NCI-H345 treated with DMSO at 0.1 percent for 48 hours (cell line): ENCODE measurements at regions not wholly inside any gene's neighbourhood (a gene's known extent, or its start where the extent isn't known, plus 50 kb on each side); places are given as distances from the start of the nearest gene placed in this dataset.
"Not testable (repeated sequence)": the region's sequence is repeated elsewhere in the genome, so short reads cannot be mapped to it uniquely, and the experiment has no call there.

Experiments
- DNase-seq: peaks from one replicate; lab custom pipeline; 2025; ENCODE audit not compliant: unreplicated experiment; lab: John Stamatoyannopoulos, UW

DNA sequence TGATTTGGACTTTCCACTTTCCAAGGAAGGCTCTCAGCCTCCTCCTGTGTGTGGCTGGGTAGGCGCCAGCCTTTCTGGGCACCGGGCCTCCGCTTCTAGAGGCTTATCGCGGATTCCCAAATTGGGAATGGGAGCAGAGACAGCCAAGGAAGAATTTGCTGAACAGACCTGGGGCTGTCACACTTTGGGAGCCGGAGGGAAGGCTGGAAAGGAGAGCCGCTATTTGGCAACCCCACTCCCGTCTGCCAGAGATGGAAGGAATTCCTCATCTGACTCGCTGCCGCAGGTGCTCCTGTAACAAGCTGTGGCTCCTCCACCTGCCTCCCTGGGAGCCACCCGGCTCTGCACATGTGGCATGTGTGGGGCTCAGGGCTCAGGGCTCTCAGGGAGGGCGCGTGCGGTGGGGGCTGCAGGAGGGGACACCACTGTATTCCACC lies 50.8 kb upstream of the ECHDC3 start:
- DNase-seq = no peak

DNA sequence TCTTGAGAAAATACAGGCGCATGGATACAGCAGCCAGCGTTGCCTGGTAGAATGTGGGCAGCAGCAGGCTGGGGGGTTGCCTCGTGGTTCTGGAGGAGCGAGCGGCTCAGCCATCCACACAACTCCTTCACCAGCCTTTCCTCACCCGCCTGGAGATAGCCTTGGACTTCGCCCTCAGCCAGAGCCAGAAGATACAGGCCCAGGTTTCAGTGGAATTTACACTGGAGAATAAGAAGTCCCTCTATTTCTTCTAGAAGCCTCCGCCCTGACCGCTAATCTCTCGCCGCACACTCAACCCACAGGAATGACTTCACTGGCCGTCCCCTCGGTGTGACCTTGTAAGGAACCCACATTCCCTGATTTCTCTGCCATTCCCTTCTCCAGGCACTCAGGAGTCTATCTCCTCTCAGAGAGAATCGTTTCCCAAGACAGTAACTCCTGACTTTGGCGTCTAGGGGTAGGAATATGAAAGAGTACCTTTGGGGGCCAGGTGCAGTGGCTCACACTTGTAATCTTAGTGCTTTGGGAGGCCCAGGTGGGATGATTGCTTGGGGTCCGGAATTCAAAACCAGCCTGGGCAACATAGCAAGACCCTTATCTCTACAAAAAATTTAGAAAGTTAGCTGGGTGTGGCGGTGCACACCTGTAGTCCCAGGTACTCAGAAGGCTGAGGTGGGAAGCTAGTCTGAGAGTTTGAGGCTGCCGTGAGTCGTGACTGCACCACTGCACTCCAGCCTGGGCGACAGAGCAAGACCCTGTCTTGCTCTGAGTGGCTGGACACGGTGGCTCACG lies 52.0 kb upstream of the ECHDC3 start:
- DNase-seq = no peak

DNA sequence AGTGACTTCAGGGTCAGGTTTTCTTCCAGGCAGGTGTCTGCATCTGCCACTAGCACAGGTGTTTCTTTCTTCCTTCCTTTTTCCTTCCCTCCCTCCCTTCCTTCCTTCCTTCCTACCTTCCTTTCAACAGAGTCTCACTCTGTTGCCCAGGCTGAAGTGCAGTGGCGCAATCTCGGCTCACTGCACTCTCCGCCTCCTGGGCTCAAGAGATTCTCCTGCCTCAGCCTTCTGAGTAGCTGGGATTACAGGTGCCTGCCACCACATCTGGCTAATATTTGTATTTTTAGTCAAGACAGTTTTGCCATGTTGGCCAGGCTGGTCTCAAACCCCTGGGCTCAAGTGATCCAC lies 53.8 kb upstream of the ECHDC3 start:
- DNase-seq = not testable (repeated sequence)

DNA sequence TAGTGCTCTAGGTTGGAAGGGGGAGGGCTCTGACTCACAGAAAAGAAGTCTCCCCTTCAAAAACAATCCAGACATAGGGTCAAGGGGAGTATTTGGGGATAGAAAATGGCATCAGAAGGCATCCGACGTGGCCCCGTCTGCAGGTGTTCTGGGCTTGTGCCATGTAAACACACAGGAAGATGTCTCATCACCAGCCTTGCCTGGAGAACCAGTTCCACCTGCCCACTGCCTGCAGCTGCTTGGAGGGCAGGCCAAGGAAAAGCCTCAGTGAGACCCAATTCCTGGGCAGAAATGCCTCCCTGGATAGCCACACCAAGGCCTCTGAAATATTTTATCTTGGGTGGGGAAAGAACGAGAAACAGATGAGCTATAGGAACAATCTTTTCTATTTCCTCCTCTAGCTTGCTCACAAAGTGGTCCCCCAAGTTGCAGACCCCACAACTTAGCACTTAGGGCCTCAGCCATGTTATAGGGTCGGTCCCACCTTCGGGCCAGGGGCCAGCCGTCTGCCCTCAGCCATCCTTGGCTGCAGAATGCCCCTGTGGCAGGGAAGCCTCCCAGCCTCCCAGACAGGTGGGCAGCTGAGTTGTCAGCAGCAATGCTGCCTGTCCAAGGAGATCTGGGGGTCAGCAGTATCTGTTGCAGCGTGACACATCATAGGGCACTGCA lies 54.3 kb upstream of the ECHDC3 start:
- DNase-seq = no peak

DNA sequence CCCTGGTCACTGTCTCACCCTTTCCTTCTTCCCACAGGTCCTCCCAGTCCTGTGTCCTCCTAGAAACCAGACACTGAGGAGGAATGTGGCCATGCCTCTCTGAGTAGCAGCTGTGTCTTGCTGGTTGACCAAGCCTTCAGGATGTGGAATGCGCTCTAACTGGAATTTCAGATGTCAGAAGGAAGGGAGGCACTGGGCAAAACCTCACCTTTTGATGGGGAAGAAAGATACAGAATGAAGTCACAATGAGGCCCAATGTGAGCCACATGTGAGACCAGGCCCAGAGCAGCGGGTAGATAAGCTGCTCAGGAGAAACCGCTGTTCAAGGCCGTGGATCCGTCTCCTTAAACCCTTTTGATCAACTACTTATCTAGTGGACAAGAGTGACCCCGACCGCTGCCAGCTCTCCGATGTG lies 54.8 kb upstream of the ECHDC3 start:
- DNase-seq = no peak

DNA sequence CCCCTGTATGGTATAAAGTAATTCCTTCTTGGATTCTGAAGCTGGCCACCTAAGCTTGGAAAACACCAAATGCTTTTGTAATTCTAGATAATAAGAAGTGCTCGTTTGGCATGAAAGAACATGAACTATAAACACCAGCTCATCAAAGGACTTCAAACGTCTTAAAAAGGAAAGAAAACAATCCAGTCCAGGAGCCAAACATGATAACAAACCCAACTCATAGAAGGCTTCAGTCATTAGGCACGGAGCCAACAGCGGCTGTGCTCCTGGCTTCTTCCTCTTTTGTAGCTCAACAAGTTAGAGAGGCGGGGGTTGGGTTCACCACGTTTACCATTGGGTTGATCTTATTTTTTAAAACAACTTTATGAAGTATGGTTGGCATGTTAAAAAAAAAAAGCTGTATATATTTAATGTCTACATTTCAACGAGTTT lies 56.4 kb upstream of the ECHDC3 start:
- DNase-seq = peak; percentile 31

DNA sequence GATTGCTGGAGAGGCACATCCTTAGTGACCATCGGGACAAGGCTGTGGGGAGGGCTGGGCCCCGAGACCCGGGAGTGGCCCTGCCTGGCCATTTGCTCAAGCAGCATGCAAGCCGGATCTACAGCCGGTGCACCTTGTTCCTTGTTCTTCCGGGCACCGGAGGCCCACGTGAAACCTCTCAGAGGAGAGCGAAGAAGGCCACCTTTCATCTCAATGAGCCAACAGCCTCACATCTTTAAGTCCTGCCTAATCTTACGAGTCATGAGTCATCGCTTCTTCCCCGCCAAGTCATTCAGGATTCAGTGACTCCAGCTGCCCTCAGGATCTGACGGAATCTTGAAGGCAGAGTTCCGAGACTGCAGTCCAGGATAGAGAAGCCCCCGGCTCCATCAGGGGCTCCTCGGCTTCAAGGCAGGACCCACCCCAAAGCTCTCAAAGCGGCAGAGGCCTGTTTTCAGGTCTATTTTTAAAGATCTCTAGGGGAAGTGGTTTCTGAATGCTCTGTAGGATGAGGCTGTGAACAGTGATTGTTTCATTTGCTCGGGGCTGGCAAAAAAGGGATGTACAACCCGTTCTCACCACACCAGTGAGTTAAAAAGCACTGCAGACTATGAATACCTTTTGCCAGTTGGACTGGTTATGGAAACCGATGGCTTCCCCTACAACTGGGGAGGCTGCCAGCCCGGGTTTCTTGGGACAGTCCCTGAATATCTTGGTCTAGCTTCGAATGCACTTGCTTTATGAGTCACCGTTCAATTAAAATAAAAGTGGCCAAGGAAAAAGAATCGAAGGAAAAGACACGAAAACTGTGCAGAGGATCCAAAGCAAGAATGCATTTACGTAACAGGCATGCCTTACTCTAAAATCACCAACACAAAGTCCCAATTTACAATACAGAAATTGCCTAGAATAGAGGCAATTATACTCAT lies 57.2 kb upstream of the ECHDC3 start:
- no peak for DNase-seq

DNA sequence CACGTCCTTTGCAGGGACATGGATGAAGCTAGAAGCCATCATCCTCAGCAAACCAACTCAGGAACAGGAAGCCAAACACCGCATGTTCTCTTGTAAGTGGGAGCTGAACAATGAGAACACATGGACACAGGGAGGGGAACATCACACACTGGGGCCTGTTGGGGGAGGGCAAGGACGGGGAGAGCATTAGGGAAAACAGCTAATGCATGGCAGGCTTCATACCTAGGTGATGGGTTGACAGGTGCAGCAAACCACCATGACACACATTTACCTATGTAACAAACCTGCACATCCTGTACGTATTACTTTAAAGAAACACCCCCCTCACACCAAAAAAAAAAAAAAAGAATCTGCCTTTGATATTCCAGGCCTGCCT lies 57.9 kb upstream of the ECHDC3 start:
- not testable (repeated sequence) for DNase-seq

DNA sequence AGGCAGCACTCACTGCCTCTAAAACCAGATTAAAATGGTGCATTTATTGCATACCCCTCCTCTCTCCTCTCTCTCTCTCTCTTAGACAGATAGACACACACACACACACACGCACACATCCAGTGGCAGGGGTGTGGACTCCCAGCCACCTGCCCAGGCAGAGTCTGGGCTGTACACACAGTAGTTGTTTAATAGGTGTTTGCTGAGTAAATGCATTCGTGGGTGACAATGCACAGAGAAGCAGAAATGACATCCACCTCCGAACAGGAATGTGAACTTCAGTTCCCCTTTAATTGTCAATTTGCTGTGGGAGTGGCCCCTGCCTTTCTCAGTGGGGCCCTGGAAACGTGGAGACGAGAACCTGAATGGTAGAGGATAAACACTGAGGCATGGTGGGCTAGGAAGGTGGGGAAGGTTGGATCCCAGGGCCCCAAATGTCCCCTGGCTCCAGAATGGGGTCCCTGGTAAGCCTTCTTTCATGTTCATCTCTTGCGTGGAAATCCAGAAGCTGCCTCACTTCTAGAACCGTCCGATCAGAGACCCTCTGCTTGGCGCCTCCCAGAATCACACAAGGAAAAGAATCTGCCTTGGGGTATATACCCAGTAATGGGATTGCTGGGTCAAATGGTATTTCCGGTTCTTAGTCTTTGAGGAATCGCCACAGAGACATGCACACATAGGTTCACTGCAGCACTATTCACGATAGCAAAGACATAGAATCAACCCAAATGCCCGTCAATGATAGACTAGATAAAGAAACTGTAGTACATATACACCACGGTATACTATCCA lies 58.5 kb upstream of the ECHDC3 start:
- no peak for DNase-seq

DNA sequence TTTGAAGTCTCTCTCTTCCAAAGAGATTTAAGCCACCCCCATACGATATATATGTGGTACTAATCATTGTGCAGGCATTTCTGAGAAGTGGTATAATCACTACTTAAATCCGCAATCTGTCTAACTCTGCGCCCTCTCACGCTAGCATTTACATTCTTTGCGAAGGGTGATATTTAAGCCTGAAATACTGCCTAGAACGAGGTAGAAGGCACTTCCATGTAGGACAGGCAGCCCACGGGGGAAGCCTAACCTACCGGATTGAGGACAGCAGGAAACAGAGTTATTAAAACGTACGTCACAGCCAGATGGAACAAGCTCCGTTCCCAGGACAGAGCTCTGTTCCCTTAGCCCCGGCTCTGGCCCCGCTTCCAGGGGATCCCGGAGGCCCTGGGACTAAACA lies 59.3 kb upstream of the ECHDC3 start:
- DNase-seq = no peak

DNA sequence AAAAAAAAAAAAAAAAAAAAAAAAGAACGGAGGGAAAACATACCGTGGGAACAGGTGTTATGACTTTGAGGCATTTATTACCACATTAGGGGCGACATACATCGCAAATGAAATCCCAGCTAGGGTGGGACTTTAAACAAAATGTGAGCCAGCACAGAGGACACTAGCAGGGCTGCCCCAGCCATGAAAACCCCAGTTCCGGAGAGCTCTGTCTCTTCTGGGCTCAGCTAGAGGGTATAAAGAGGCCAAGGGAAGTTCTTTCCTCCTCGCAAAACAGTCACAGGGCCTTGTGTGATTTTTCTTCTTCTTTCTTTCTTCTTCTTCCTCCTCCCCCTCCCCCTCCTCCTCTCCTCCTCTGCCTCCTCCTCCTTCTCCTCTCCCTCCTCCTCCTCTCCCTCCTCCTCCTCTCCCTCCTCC lies 59.9 kb upstream of the ECHDC3 start:
- no peak for DNase-seq

DNA sequence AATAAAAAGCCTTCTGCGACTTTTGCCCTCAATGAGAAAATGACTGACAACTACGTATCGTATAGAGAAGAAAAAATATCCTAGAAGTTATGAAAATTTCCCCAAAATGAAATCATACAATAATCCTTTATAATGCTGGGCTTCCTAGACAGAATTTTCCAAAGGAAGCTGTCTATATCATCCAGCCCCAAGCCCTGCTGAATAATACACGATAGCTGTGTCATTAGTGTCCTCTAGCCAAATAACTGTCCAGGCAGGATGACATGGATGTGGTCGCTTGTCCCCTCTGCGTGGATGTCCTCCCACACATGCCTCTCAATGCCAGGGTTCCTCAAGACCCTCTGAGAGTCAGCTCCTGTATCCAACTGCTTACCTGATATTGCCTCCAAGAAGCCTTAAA lies 61.7 kb upstream of the ECHDC3 start:
- no peak for DNase-seq

DNA sequence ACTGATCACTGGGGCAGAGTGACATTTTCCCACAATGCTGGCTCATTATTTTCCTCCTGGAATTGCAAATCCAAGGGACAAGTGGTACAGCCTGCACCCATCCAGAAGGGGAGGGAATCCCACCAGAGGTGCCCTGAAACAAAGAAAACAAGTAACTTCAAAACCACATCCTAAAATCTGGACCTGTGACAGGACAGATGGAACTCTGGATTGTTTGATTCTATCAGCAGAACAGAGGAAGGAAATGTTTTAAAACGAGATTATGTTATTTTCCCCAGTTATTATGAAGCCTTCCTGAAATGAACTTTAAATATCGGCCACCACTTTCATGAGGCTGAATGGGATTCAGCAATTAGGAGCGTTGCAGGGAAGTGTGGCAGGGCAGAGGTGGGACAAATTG lies 62.2 kb upstream of the ECHDC3 start:
- DNase-seq = no peak

DNA sequence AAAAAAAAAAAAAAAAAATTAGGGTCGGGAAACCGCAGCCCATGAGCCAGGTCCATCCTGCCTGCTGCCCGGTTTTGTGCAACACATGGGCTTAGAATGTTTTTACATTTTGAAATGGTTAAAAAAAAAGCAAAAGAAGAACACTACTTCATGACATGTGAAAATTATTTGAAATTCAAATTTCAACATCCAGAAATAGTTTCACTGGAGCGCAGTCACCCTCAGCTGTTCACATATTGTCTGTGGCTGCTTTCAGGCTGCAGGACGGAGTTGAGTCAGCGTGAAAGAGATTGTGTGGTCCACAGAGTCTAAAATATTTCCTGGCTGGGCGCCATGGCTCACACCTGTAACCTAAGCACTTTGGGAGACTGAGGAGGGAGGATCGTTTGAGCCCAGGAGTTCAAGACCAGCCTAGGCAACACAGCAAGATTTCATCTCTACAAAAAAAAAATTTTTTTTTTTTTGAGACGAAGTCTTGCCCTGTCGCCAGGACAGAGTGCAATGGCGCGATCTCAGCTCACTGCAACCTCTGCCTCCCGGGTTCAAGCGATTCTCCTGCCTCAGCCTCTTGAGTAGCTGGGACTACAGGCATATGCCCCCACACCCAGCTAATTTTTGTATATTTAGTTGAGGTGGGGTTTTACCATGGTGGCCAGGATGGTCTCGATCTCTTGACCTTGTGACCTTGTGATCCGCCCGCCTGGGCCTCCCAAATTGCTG lies 63.9 kb upstream of the ECHDC3 start:
- no peak for DNase-seq

DNA sequence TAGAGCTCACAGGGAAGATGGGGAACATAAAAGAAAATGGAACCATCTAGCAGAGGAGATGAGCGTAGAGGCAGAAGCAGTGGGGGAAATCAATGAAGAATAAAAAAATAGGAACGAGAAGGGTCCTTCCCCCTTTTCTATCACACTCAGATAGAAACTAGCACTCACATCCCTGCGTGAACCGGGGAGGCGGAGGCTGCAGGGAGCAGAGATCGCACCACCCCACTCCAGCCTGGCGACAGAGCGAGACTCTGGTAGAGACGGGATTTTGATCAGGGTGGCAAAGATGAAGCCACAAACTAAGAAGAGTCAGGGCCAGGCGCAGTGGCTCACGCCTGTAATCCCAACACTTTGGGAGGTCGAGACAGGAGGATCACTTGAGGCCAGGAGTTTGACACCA lies 64.7 kb upstream of the ECHDC3 start:
- DNase-seq = no peak

DNA sequence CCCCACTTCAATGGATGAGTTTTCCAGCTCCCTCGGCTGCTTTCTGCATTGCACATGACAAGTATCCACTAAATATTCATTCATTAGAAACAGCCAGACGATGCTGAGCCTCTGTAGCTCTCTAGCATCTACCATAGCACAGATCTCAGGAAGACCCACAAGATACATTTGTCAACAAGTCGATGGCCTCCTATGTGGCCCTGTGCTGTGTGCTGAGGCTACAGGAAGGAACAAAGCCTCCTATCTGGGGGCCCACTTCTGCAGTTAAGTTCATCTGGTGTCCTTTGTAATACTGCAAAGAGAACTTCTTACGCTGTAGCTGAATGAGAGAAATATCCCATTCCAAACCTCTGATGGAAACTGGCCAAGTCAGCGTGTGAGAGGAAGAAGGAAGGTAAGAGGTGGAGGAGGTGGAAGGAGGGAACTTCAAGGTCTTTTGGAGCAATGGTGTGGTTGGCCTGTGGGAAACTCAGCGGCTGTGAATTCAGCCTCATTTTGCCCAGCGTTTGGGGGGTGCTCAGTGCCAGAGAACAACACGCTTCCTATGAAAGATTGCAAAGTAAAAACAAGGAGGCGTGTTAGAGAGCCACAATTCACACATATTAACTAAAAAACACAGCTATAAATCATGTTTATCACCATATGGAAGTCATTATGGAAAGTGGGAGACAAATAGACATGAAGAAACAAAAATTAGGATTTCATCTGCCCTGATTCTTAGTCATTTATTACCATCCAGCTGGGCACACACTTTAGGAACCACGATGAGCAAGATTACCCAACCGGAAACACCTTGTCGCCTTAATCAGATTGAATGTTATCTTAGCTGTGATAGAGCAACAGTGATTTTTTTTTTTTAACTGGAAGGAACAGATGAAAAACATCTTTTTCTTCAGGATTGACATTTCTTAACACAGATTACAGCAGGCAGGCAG lies 62.2 kb upstream of the USP6NL start:
- no peak for DNase-seq

DNA sequence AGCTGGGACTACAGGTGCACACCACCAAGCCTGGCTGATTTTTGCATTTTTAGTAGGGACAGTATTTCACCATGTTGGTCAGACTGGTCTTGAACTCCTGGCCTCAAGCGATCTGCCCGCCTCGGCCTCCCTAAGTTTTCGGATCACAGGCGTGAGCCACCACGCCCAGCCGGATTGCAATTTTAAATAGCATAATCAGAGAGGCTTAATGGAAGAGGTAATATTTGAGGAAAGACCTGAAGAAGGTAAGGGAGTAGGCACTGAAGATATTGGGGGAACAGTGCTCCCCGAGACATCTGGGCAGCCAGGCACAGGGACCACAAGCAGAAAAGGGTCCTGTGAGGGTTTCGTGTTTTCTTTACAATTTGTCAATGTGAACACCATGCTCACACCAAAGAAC lies 61.4 kb upstream of the USP6NL start:
- no peak for DNase-seq

DNA sequence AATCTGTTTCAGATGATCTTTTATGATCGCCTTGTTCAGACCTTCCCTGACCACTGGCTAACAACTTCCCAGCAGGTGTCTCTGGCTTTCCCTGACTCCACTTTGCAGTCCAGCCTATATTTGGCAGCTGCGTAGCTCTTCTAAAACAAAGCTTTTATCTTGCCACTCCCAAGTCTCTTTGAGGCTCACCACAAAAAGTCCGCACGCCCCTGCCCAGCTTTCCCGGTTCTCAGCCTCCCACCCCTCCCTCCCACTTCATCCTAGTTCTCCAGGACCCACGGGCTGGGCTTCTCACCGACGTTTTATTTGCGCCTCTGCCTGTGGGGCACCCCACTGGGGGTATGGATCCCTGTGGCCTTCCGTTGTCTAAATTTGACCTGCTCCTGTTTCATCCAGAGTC lies 58.9 kb upstream of the USP6NL start:
- no peak for DNase-seq
